GM19099 (cell line): ENCODE measurements at regions not wholly inside any gene's neighbourhood (a gene's known extent, or its start where the extent isn't known, plus 50 kb on each side); places are given as distances from the start of the nearest gene placed in this dataset.

ENCODE experiments used
- POLR2A ChIP-seq: IDR thresholded peaks from 3 replicates; pipeline ENCODE4 v1.6.1; 2011; ENCODE audit warnings: low read depth; ENCODE audit not compliant: insufficient read length; ENCODE audit errors: extremely low read depth

DNA sequence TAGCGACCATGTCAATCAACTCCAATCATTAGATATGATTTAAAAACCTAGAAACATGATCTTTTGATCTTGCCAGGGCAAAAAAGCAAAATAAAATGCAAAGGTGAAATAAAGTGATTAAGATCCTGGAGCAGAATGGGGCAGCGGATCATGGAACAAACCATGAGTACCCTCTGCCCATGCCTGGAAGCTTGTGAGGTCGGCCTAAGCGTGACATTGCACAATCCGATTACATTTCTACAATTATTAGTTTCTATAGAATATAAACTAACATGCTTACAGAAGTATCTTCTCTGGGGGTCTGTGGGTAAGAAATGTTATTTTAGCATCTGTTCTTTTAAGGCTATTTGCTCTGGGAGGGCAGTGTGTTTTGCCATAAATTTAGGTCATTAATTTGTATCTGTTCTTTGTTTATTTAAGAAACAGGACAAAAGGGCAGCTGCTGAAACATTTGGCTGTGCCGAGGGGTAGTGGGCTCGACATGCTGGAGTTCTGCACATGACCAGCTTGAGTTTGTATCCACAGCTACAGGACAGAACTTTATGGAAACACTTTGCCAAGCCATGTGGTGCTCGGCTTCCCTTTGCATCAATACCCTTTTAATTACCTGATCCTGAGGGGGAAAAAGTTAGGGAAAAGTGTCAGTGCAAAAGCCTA is 55.9 kb downstream of the ZBTB18 start:
- TF ChIP-seq POLR2A, result no peak

DNA sequence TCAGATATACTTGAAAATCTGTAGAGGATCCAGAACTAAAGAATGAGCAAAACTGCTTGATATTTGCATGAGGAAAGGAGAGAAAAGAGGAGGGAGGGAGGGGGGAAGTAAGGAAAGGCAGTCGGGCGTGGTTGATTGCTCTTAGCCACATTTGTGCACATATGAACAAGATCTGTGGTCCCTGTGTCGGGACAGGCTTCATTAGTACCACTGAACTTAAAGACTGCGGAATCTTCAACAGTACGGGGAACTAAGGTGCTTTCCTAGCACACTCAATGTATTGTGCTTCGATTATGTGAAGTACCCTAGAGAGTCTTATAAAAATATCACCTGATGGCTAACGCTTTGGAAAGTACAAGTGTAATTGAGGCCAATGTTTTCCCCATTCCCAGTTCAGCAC is 59.9 kb downstream of the ZBTB18 start:
- TF ChIP-seq POLR2A, result no peak

GRCh38 chr1:244112041-244112440 is 61.0 kb downstream of the ZBTB18 start:
- TF ChIP-seq POLR2A, result no peak

DNA sequence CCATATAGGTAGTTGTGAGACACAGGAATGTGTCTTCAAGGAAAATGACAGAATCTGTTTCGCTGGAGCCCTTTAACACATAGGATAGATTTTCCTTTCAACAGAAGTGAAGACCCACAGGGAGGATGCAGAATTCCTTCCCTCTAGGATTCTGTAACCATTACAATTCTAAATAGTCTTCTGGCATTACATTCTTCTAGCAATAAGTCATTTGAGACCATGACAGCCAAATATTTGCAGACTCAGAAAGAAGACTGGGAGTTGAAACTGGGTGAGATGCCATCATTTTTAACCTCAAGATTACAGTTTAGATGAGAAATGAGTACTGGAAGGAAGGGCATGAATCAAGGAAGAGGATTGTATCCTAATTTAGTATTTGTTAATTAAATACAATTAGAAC is 61.6 kb downstream of the ZBTB18 start:
- TF ChIP-seq POLR2A, result no peak

GRCh38 chr1:244113532-244114320 is 62.6 kb downstream of the ZBTB18 start:
- no peak for TF ChIP-seq POLR2A

GRCh38 chr1:244114892-244115291 is 63.8 kb downstream of the ZBTB18 start:
- TF ChIP-seq POLR2A, result no peak

- TF ChIP-seq POLR2A, result no peak
Observed at GRCh38 chr1:244116946-244117345, 65.9 kb downstream of the ZBTB18 start.

DNA sequence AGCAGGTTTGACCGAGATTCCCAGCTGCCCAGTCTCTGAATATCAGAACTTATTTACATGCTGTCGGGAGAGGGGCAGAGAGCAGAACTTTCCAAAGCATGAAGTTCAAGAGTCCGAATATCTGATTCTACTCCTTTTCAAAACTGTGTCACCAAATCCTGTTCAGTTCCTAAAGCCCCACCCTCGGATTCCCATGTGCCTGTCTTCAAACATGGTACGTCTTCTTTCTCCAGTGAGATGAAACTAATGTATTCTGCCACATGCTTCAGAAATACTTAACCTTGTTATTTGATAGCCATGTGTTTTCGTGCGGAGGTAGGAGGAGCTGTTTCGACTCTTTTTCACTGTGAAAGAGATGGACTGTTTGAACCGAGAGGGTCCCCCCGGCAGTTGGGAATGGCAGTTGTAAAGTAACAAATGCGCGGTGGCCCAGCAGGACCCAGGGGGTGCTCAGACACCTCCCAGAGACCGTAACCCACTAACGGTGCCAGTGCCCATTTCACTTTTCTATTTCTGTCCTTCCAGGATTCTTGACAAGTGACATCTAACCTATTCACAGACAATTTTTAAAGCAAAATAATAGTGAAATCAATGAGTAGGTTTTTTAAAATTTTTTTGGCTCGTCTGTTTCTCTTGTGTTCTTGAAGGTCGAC is 67.2 kb downstream of the ZBTB18 start:
- no peak for TF ChIP-seq POLR2A

GRCh38 chr1:244128591-244129383 is 77.7 kb downstream of the ZBTB18 start:
- TF ChIP-seq POLR2A, result no peak

- no peak for TF ChIP-seq POLR2A
Observed at GRCh38 chr1:244137276-244137675, 86.2 kb downstream of the ZBTB18 start.

DNA sequence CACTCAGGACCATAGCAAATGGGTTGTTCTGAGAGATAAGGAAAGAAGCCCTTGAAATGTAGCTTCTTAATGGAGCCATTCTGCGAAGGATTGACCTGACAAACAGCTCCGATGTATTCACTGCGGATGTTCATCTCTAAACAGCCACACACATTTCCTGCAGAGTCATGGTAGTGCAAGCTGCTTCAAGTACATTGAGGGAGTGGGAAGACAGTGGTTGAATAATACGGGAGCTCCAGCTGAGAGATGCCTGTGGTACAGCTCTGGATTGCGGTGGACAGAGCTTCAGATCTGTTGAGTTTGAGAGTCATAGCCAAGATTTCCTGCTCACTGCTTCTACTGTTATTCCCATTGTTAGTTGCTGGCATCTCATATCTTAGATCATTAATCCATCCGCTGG is 86.6 kb downstream of the ZBTB18 start:
- TF ChIP-seq POLR2A, result no peak

DNA sequence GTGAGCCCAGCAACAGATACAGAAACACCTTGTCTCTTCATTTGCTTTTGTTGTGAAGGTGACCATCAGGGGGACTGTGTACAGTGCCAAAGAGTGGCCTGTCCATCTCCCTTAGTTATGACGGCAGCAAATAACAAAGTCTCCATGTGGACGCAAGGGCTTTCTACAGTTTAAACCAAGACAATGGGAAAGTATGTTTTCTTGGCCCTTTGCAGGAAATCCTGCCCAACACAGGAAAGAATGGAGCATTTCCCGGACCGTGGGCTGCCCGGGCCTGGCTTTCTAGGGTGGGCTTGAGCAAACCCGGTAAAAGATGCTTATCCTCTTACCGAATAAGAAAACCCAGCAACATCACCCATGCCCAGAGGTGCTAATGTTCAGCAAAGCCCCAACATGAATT is 87.3 kb downstream of the ZBTB18 start:
- no peak for TF ChIP-seq POLR2A

DNA sequence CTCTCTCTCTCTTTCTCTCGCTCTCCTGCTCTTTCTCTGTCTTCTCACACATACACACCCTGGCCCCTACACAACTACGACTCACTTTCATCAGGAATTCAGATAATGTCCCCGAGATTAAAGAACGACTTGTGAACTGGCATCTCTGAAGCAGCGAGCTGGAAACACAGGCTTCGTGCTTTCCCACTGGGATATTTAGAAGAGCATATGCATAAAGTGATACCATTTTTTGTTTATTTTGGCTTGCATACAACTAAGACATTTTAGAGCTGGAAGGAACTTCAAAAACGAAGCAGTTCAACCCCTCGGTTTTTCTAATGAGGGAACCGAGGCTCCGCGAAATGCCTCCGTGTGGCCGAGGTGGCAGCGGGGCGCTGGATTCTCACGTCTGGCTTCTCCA is 88.6 kb downstream of the ZBTB18 start:
- TF ChIP-seq POLR2A, result no peak

DNA sequence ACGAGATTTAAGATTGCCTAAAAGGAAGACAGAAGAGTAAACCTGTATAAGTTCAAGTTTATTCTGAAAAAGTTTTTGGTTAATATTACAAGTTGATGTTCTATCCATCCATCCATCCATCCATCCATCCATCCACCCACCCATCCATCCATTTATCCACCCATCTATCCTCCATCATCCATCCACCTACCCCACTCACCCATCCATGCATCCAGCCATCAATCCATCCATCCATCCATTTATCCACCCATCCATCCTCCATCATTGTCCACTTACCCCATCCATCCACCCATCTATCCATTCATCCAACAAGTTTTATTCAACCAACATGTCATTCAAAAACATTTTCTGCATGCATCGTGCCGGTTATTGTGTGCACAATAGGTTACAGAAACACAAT is 89.3 kb downstream of the ZBTB18 start:
- no peak for TF ChIP-seq POLR2A

DNA sequence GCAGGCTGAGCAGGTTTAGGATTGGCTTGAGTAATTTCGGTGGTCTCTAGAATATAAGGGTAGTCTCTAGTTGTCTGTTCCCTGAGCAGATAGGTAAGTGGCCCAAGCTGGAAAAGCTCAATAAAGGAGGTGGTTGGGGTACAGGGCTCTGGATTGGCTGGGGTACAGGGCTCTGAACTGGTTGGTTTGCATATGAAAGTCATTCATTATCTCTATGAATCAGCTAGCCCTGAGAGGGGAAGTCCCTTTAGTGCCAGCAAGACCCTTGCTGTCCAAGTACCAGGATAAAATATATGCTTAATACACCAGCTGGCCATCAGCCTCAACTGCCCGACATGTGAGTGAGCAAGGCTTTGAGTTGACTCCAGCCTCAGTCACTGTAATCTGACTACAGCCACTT is 93.0 kb downstream of the ZBTB18 start:
- no peak for TF ChIP-seq POLR2A
